HG03378 (cell line): ENCODE measurements at regions not wholly inside any gene's neighbourhood (a gene's known extent, or its start where the extent isn't known, plus 50 kb on each side); places are given as distances from the start of the nearest gene placed in this dataset.
"Not testable (repeated sequence)": the region's sequence is repeated elsewhere in the genome, so short reads cannot be mapped to it uniquely, and the experiment has no call there.

ENCODE experiments used
- ATAC-seq: cut with Tn5 transposase; IDR thresholded peaks from one replicate; pipeline ENCODE4 v1.9.1; 2021; ENCODE audit warnings: mild to moderate bottlenecking, moderate library complexity; ENCODE audit not compliant: unreplicated experiment

DNA sequence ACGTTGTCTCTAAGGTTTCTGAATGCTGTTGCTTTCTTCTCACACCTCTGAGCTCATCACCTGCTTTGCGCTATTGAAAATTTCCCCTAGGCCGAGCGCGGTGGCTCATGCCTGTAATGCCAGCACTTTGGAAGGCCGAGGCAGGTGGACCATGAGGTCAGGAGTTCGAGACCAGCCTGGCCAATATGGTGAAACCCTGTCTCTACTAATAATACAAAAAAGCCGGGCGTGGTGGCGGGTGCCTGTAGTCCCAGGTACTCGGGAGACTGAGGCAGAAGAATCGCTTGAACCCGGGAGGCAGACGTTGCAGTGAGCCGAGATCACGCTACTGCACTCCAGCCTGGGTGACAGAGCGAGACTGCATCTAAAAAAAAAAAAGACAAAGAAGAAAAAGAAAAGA lies 422.0 kb upstream of the DPH6 start:
- ATAC-seq = not testable (repeated sequence)

DNA sequence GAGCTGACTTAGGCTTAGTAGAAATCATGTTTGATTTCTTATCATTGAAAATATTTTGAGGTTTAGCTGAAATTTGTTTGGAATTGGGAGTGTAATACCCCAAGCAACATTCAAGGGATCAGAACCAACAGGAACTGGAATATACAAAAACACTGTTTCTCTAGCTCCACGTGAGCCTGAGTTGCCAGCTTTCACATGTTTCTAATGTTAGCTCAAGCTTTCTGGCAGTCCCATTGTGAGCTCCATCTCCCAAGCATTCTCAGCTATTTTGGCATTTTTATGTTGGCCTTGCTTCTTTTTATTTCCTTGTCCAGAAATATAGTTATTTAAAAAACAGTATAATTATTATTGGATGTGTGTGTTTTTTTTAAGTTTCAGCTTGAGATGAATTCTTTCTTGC lies 427.1 kb upstream of the DPH6 start:
- ATAC-seq = no peak

DNA sequence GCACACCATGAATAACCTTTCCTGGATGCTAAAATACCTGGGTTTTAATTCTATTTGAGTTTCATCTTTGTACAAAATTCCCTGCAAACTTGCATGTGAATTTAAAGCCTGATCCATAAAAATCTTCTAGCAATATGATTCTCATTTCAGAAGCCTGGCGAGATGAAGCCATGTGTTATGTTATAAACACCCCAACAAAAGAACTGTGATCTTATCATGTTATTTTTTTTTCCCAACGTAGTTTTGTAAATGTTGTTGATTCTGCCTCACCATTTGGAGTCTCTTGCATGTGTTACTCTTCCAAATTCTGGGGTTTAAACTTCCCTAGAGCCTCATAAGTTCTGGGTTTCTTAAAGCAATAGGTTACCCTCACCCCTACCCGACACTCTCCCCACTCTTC lies 428.1 kb upstream of the DPH6 start:
- ATAC-seq = no peak

DNA sequence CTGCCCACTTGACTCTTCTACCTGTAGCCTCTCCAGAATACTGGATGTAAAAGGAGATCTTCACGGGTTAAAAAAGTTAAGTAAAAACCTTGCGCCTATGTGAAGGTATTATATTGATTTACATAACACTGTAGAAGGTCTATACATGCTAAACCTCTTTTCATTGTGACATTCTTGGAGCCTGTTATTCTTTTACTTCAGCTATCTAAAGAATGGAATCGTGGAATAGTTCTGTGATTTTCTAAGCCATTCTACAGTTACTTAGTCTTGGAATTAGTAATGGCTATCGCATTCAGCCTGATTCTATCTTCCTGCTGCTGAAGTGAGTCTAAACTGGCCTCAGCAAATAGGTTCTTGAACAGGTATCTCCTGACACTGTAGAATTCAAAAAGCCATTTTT lies 430.0 kb upstream of the DPH6 start:
- ATAC-seq = no peak

DNA sequence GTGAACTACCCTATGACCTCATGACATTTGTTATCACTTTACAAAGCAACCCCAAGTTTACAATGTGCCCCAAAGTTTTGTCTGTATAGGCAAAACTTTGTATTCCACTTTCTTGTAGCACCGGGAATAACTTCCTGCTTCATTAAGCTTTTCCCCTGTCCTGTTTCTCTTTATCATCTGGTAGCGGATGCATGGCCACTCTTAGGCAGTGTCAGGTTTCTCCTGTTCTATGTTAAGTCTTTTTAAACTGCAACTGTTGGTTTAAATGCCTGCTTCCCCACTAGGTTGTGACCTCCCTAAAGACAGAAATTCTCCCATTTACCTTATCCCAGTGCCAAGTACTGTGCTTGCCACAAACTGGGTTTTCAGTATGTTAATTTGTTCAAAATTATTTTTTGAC lies 433.6 kb upstream of the DPH6 start:
- no peak for ATAC-seq

DNA sequence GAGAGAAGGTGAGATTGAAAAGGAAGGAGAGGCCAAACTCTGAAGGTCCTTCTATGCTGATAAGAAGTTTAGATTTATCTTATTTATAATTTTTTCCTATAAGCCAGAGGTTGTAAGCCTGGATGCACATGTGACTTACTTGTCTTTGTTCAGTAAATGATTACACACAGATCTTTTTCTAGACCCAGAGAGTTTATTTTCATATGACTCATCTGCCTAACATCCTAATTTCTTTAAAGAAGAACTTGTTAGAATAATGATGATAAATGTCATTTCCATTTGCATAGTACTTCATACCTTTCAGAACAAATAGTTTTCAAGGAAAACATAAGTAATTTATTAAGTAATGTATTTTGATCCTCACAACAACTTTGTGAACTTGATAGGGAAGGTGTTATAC lies 434.8 kb upstream of the DPH6 start:
- ATAC-seq = no peak

DNA sequence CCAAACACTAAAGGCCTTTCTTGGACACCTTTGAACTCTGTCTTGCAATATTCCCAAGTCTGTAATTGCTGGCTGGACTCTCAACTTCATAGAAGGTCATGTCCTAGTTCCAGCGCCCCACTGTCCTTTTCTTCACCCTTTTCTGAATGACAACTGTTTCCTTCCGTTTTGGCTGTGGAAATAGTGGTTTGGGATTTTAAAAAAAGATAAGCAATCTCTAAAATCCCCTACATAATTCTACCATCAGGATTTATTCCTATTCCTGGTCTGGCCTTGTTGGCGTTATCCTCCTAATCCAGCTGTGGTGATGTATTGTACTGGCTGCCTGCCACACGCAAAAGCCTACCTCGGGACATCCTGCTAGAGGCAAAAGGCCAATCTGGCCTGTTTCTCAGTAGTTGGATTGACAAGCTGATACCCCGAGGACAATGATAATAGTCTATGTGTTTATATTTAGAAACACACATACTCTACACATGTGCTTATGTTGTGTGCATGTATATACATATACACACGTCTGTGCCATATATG lies 440.3 kb upstream of the DPH6 start:
- ATAC-seq = no peak

DNA sequence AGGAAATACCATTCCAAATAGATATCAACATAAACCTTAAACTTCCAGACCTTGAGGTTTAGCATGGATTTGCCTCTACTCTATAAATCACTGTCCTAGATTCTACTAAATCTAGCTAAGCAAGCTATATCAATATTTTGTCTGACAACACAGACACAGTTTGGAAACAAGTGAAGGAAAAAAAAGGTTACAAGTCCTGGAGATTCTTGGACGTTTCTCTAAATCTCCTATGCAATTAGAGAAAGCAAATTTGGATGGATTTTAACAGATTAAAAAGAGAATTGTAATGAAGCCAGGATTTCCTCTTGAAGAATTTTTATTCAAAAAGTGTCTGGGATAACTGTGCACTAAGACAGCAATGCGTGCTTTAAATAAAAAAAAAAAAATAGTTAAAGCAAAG lies 441.1 kb upstream of the DPH6 start:
- ATAC-seq = no peak

DNA sequence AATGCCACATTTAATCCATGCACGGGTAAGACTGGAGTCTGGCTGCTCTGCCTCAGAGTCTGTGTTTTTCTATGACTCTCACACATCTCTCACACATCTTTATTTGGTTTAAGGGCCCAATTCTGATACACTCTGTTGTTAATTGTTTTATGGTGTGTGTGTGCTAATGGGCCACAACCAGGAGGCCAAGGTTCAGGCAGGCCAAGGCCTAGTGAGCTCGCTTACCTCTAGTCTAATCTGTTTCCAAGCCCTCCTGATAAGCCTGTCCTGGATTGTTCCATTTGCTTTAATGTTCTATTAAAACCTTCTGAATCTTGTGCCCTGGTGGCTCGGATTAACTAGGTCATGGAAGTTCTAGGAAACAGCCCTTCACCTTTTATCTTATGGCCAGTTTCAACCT lies 445.4 kb upstream of the DPH6 start:
- no peak for ATAC-seq

DNA sequence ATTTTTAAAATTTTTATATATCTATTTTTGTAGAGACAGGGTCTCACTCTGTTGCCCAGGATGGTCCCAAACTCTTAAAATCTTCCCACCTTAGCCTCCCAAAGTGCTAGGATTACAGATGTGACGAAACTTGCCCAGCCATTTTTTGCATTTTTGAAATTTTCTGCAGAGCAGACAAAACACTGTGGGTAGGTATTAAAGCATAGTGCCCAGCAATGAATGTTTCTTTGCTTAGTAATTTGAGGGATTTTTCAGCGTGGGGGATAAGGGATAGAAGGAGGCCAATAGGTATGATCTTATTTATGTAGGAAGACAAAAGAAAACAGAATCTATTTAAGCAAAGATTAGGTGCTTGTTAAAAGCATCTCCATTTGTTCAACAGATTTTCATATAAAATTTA lies 446.8 kb upstream of the DPH6 start:
- ATAC-seq = no peak

DNA sequence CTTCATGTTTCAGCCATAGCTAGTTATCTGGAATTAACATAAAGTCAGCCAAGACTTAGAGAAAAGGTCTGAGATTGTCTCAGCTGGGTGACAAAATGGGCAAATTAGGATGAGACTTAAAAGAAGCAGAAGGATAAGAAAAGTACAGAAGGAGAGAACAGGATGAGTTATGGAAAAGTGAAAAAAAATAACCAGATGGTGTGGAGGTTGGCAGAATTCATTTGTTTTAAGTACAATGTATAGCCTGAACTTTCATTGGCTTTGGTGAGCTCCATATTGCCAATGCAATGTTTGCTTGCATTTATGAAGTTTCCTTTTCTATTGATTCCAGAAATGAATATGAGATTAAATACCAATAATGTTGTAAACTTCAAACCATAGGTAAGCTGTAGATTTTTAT lies 447.2 kb upstream of the DPH6 start:
- no peak for ATAC-seq

DNA sequence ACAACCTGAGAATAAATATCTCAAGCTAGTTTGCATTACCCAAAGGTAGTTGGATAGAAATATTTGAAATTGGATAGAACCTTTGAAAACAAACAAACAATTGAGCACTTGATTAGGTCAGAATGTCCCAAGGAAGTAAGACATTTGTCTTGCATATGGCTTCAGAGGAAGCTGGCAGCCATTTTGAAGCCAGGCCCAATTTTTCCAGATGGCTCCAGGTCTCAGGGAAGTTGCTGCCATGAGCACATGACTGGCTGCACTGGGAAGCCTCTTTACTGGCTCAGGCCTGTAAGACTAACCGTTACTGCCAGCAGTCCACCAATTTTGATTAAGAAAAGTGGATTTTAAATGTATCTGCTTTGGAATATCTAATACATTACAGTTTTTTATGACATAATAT lies 448.9 kb upstream of the DPH6 start:
- ATAC-seq = no peak

DNA sequence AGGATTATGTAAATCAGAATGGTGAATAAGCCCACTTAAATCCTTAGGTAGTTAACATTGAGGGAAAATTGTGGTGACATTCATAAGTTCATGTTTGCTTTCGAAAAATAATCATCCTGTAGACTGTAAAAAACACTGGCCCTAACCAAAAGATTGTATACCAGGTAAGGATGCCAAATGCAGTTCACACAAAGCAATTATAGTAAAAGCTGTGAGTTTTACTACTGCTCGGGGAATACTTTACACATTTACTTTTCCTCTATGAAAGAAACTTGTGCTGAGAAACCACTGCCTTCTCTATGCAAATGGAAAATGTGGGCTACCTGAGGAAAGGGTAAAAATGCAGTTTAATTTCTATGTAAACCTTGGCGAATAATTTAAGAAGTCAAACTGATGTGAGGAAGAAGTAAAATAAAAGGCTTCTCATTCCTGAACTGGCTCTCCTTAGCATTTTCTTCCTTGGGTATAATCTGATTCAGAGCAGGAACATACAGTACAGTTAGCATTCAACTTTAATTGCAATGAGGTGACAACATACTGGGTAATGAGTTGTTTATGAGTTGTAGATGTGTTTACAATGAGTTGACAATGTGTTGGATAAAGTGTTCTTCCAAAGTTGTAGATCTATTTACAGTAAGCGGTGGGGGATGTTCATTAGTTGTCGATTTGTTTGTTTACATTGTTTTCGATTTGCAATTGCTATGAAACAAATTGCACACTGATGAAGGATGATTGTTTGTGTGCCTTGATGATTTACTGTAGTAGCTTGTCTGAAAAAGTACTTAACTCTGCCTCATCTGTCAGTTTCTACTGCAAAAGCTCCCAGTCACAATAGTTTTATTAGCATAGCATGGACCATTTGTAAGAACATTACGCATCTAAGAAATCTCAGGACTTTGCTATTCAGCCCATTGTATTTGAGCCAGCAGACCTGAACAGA lies 453.0 kb upstream of the DPH6 start:
- no peak for ATAC-seq

DNA sequence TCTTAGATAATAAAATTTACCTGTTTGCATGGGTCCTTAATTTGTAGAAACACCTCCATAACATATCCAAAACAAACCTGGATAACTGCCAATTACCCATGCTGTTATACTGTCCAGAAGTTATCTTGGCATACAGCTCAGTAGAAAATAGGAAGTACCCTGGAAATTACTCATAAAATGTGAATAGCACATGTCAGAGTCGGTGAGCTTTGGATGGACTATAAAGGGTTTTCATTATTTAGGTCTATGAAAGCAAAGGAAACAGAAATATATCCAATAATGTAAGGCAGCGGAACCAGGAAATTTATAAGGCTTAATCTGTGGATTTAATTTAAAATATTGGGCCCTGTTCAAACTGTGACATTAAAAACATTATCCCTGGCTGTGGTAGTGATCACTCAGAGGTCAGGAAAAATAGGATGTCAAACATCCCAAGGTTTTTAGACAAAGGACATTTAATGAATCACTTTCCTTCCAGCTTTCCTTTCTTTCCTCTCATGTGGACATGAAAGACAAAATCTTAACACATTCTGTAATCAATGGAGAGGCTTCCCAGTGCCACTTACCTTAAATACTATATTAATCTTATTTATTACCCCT lies 459.0 kb upstream of the DPH6 start:
- ATAC-seq = no peak

DNA sequence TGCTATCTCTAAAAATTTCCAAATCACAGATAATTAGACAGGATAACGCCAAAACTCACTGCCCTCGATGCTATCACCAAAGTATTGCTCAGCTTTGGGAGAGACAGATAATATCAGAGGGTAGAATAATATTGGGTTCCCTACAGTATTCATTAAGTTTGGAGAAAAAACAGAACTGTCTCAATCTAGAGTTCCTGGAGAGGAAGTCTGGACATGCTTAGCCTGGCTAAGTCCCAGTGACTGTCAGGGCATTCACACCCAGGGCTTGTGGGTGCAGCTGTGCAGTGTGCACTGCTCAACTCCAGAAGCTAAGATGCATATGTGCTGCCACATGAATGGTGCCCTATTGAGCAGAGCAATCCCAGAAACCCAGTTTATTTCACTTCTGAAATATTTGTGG lies 459.6 kb upstream of the DPH6 start:
- no peak for ATAC-seq

DNA sequence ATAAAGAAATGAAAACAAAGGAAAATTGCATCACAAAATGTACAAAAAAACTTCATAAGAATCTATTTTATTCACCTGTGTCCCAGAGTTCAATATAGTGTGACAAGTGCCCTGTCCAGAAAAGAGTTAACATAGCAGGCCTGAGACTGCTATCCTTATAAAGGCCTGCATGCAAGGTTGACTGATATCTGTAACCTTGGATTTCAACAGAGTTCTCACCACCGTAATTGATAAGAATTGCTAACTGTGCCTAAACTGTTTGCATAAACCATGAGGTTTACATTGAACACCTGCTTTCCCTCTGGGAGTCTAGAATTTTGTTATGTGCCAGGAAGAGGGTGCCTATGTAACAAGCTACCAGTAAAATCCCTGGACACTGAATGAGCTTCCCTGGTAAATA lies 461.7 kb upstream of the DPH6 start:
- no peak for ATAC-seq

DNA sequence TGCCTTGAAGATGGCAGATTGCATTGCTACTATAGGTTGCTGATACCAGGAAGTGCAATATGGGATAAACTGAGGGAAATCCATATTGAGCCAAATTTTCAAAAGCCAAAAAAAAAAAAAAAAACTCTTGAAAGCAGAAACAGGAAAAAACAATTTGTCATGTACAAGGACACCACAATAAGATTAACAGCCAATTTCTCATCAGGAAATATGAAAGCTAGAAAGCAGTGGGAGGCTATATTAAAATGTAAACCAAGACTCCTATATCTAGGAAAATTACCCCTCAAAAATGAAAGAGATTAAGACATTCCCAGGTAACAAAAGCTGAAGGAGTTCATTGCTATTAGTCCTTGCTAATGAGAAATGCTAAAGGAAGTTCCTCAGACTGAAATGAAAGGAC lies 462.8 kb upstream of the DPH6 start:
- no peak for ATAC-seq

DNA sequence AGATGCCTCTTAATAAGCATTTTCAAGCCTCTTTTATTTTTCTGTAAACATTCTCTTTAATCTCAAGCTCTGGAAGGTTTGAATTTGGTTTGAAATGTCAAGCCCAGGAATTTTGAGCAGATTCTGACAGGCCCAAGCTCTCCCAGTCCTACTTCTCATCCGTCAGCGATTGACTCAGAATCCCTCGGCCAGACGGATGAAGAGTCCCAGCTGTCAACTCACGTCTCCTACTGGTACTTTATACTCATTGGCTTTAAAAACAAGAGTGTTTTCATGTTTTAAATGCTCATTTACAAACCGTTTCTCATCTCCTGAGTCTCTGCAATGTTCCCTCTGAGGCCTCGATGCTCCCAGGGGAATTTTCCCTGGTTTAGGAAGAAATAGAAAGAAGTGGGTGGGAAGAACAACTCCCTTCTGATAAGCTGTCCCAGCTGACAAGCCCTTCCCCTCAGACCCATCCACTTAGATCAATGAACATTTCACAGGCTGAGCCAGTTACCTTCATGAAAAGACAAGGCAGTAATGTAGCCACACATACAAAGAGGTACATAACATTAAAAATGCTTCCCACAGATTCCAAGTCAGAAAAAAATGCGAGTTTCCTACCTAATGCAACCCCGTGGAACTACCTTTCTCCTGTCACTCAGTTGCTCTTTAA lies 478.2 kb upstream of the DPH6 start:
- no peak for ATAC-seq

DNA sequence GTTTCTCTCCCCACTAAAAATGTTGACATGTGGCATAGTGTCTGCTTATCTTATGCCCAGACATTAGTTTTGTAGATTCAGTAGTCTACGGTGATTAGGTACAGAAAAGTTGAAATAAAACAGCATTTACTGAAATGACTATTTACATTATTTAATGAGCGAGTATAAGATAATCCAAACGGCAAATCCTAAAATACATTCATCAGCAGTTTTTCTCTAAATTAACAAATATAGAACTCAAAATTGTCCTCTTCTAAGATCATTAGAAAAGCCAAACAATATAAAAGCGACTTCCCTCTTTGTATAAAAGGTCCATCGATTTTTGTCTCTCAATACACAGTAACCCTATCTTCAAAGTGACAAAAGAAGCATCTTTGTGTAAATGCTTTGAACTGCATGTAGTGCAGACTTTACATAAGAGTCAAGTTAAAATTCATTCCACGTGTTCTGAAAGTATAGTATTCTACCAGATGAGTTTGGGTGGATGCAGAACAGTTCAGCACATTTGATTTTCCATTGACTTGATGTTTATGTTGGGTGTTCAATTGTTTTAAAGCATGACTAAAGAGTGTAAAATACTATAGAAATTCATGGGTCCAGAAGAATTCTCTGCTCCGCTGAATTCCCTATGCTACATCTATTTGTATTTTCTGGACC lies 480.8 kb upstream of the DPH6 start:
- ATAC-seq = no peak

DNA sequence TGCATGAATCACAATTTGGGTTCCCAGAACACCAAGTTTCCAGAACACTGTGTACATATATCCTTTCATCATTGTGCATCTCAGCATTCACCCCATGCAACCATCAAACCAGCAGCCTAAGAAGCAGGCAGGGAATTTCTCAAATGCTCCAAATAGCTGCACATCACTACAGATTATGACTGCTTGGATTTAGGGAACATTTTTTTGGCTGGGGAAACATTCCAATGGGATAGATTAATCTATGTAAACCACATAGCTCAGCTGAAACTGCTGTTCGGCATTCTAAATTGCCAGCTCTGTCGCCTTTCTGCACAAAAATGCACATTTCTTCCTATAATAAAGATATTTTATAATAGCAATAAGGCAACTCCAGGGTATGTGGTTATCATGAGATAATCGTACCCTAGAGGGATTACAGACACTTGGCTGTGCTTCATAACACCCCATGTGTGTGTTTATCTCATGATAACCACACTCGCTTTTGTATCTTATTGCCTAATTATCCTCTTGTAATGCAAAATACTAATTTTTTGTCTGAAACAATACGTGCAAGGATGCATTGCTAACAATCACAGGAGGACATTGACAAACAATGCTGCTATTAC lies 483.7 kb upstream of the DPH6 start:
- ATAC-seq = no peak

DNA sequence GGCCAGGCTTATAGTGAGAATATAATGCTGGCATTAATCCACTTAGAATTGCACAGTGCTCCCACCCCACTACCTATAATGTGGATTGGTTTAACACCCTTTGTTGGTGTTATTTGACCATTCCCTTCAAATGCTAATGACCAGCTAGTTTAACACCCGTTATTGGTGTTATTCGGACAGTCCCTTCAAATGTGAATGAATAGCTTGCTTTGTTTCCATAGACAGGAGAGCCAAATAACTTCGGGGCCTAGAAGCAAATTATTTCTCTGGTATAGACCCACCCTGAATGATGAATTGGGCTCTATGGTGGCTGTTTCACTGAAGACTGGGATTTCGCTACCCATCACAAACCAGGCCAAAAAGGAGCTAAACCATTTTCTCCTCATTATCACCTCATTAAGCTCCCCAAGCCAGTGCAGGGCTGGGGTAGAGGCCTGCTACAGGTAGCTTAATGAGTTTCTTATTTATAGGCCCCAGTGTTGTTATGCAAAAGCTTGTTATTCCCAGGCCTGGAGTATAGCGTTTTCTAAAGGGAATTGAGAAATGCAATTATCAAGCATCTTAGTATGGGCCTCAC lies 494.1 kb upstream of the DPH6 start:
- ATAC-seq = no peak
